Keratinocyte (primary cell): ENCODE measurements at regions not wholly inside any gene's neighbourhood (a gene's known extent, or its start where the extent isn't known, plus 50 kb on each side); places are given as distances from the start of the nearest gene placed in this dataset.

Source experiments
- DNase-seq: peaks from one replicate; pipeline ENCODE4 v3.0.0-alpha.2; 2011; ENCODE audit warnings: low read depth, missing footprints, low spot score
- FAIRE-seq: peaks from 2 replicates; lab custom pipeline; 2011; peaks lifted over from hg19 to GRCh38; lab: Jason Lieb, UNC
- H2AFZ ChIP-seq: 2 replicates; pipeline ENCODE4 v1.6.0; 2012; ENCODE audit warnings: low read length, control low read depth, inconsistent platforms; ENCODE audit not compliant: control insufficient read depth
- H3K27ac ChIP-seq: 2 replicates; pipeline ENCODE4 v1.5.1; 2011; ENCODE audit warnings: low read length; ENCODE audit not compliant: control insufficient read depth, insufficient read depth
- H3K27me3 ChIP-seq: 3 replicates; pipeline ENCODE4 v1.6.0; 2011; ENCODE audit warnings: low read length; ENCODE audit not compliant: control insufficient read depth, insufficient read depth; ENCODE audit errors: extremely low read depth
- H3K36me3 ChIP-seq, 2 experiments: 2 replicates in 1 of 2; 3 replicates in 1 of 2; pipeline ENCODE4 v1.5.1; 2011; ENCODE audit warnings: low read length in 2 of 2, mild to moderate bottlenecking in 1 of 2; ENCODE audit not compliant: control insufficient read depth in 2 of 2, insufficient read depth in 2 of 2; ENCODE audit errors: extremely low read depth in 1 of 2
- H3K4me1 ChIP-seq: 3 replicates; pipeline ENCODE4 v1.5.1; 2011; ENCODE audit warnings: low read length; ENCODE audit not compliant: control insufficient read depth, insufficient read depth; ENCODE audit errors: extremely low read depth
- H3K4me2 ChIP-seq: 3 replicates; pipeline ENCODE4 v1.6.0; 2011; ENCODE audit warnings: low read depth, low read length; ENCODE audit not compliant: control insufficient read depth, insufficient read depth; ENCODE audit errors: extremely low read depth
- H3K4me3 ChIP-seq, 3 experiments: fragments of 200-600 bp in 1 of 3; sonication (generic) in 1 of 3; 2 replicates in 2 of 3; 3 replicates in 1 of 3; pipeline ENCODE4 v1.5.1; 2011 to 2016; ENCODE audit warnings: low read length in 3 of 3, mild to moderate bottlenecking in 3 of 3, control low read depth in 2 of 3, inconsistent platforms in 1 of 3, low read depth in 1 of 3, mixed read lengths in 1 of 3, mixed run types in 1 of 3, moderate library complexity in 1 of 3; ENCODE audit not compliant: control insufficient read depth in 2 of 3, insufficient read depth in 2 of 3; ENCODE audit errors: extremely low read depth in 1 of 3
- H3K79me2 ChIP-seq: 2 replicates; pipeline ENCODE4 v1.6.0; 2012; ENCODE audit warnings: low read length; ENCODE audit not compliant: control insufficient read depth, insufficient read depth
- H3K9ac ChIP-seq: 3 replicates; pipeline ENCODE4 v1.6.0; 2011; ENCODE audit warnings: low read length; ENCODE audit not compliant: control insufficient read depth, insufficient read depth; ENCODE audit errors: extremely low read depth
- H3K9me1 ChIP-seq: 3 replicates; pipeline ENCODE4 v1.6.0; 2011; ENCODE audit warnings: low read length; ENCODE audit not compliant: control insufficient read depth, insufficient read depth; ENCODE audit errors: extremely low read depth
- H3K9me3 ChIP-seq: 2 replicates; pipeline ENCODE4 v1.5.1; 2012; ENCODE audit warnings: low read depth, low read length; ENCODE audit not compliant: control insufficient read depth
- H4K20me1 ChIP-seq: 3 replicates; pipeline ENCODE4 v1.6.0; 2011; ENCODE audit warnings: low read length; ENCODE audit not compliant: control insufficient read depth, insufficient read depth; ENCODE audit errors: extremely low read depth
- EZH2 ChIP-seq: IDR thresholded peaks from one replicate; pipeline ENCODE4 v1.6.1; 2012; ENCODE audit warnings: inconsistent platforms, mild to moderate bottlenecking, low read length, moderate library complexity
- dilution Hi-C: fragments of 300-500 bp; cut with MboI; formaldehyde crosslinking; loops from one replicate; pipeline ENCODE4 v1.7.0; 2020; ENCODE audit warnings: low sequenced_read_pairs; ENCODE audit not compliant: extremely low pct_ligation_motif_present
- TF ChIP-seq, protein P1 (sequence below), 3 experiments: IDR thresholded peaks in 1 of 3; conservative IDR thresholded peaks in 1 of 3; optimal IDR thresholded peaks in 1 of 3; 2 replicates in 2 of 3; 3 replicates in 1 of 3; pipeline versions ENCODE3 to v1.5.1; 2011; ENCODE audit warnings: low read length in 3 of 3, mild to moderate bottlenecking in 3 of 3, moderate library complexity in 2 of 3, control low read depth in 1 of 3, inconsistent platforms in 1 of 3; ENCODE audit not compliant: insufficient read depth in 2 of 3; ENCODE audit errors: extremely low read depth in 1 of 3

DNA sequence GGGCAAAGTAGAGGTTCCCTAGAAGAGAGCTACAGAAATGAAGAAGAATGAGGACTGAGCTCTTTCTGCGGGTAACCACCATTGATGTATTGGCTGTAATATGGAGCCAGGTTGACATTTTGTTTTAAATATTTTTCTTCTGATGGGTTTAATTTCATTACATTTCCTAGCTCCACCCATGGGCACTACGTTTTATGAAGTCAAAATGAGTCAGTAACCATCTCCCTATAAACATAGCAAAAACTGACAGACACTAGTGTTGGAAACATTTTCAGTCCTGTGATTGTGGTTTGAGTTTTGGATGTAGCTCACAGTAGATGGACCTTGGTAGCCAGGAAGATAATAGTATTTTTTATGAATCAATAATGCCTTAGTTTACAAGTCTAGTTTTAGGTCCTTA, 470.4 kb upstream of the B3GALT2 start:
- H3K27ac ChIP-seq, result no peak overlapping the region
- no peaks in the 10 kb centered on the region for H3K27me3 ChIP-seq
- H3K9ac ChIP-seq, result no peak overlapping the region
- no peaks in the 10 kb centered on the region for H3K36me3 ChIP-seq
- H3K9me3 ChIP-seq, result no peaks in the 10 kb centered on the region
- H3K4me3 ChIP-seq, result no peak overlapping the region
- DNase-seq (no peak), FAIRE-seq (no peak)
- H3K4me2 ChIP-seq, result no peak overlapping the region
- H4K20me1 ChIP-seq, result no peaks in the 10 kb centered on the region
- no peaks in the 10 kb centered on the region for H3K79me2 ChIP-seq
- no peak for TF ChIP-seq EZH2
- TF ChIP-seq, protein P1, sequence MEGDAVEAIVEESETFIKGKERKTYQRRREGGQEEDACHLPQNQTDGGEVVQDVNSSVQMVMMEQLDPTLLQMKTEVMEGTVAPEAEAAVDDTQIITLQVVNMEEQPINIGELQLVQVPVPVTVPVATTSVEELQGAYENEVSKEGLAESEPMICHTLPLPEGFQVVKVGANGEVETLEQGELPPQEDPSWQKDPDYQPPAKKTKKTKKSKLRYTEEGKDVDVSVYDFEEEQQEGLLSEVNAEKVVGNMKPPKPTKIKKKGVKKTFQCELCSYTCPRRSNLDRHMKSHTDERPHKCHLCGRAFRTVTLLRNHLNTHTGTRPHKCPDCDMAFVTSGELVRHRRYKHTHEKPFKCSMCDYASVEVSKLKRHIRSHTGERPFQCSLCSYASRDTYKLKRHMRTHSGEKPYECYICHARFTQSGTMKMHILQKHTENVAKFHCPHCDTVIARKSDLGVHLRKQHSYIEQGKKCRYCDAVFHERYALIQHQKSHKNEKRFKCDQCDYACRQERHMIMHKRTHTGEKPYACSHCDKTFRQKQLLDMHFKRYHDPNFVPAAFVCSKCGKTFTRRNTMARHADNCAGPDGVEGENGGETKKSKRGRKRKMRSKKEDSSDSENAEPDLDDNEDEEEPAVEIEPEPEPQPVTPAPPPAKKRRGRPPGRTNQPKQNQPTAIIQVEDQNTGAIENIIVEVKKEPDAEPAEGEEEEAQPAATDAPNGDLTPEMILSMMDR (optimal IDR thresholded peaks at IDR 0.05 in 1 of 3, IDR thresholded peaks at IDR 0.05 in 1 of 3, conservative IDR thresholded peaks at IDR 0.05 in 1 of 3; ENCODE audit: extremely low read depth in 1 of 3, insufficient read depth in 2 of 3, low read length in 3 of 3), result no peak
- H3K9me1 ChIP-seq, result no peaks in the 10 kb centered on the region
- H2AFZ ChIP-seq, result no peak overlapping the region
- H3K4me1 ChIP-seq, result no peaks in the 10 kb centered on the region
- dilution Hi-C loops, result no loop called here

DNA sequence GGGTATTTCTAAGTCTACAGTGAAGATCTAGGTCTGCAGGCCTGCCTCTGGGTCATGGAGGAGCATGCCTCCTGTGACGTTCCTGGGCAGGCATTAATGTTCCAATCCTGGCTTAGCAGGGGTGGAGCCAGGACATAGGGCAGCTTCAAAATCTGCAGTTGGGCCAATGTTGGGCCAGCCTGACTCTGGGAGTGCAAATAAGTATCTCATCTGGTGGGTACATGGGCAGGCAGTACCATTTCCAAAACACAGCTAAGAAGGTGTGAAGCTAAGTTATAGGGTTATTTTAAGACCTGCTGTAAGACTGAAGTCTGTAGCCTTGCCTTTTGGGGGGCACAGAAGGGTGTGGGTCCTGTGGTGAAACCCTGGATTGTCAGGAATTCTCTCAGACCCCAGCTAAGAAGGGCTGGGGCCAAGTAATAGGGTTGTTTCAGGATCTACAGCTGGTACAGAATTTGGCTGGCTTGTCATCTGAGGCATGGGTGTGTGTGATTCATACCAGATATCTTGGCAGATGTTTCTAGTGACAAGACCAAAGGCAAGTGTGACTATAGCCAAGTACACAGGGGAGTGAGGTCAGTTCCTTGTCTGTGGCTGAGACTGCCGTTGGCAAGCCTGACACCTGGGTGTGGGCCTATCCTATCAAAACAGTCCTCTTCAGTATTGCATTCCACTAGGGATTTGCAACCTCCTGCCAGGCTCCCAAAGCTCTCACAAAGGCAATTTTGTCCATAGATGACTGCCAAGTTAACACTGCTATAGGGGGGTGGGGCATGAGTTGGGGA, 468.7 kb upstream of the B3GALT2 start:
- peak; percentile 83 for FAIRE-seq
- H3K4me2 ChIP-seq, result no peak overlapping the region
- dilution Hi-C loops, result no loop called here

More for the DNA sequence above, 468.7 kb upstream of the B3GALT2 start:
- no peak overlapping the region for H2AFZ ChIP-seq
- no peaks in the 10 kb centered on the region for H3K4me1 ChIP-seq
- TF ChIP-seq EZH2, result no peak
- TF ChIP-seq, protein P1 (optimal IDR thresholded peaks at IDR 0.05 in 1 of 3, IDR thresholded peaks at IDR 0.05 in 1 of 3, conservative IDR thresholded peaks at IDR 0.05 in 1 of 3; ENCODE audit: extremely low read depth in 1 of 3, insufficient read depth in 2 of 3, low read length in 3 of 3), result no peak
- peak; percentile 7 for DNase-seq
- no peak overlapping the region for H3K27ac ChIP-seq
- no peaks in the 10 kb centered on the region for H3K79me2 ChIP-seq
- H3K27me3 ChIP-seq, result no peaks in the 10 kb centered on the region
- H4K20me1 ChIP-seq, result no peaks in the 10 kb centered on the region
- no peaks in the 10 kb centered on the region for H3K36me3 ChIP-seq
- no peaks in the 10 kb centered on the region for H3K9me3 ChIP-seq
- H3K9me1 ChIP-seq, result no peaks in the 10 kb centered on the region
- no peak overlapping the region for H3K4me3 ChIP-seq
- no peak overlapping the region for H3K9ac ChIP-seq
